ENCODE measurements at regions not wholly inside any gene's neighbourhood (a gene's known extent, or its start where the extent isn't known, plus 50 kb on each side); places are given as distances from the start of the nearest gene placed in this dataset.

DNA sequence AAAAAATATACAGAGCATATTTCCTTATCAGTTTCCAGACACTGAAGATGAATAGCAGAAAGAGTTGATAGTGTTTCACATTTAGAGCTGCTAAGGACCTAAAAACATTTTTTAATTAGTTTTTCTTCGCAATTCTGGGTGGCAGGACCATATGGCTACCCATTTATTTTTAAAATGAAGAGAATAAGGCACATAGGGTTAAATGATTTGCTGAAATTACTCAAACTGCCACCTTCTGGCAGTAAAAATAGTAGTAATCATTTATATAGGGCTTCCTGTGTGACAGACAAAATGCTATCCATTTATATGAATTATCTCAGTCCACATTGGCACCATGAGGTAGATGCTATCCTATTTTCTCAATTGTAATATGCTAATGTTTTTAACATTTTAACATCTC, 108.6 kb upstream of the CCDC196 start:
- DNase-seq: no peak

DNA sequence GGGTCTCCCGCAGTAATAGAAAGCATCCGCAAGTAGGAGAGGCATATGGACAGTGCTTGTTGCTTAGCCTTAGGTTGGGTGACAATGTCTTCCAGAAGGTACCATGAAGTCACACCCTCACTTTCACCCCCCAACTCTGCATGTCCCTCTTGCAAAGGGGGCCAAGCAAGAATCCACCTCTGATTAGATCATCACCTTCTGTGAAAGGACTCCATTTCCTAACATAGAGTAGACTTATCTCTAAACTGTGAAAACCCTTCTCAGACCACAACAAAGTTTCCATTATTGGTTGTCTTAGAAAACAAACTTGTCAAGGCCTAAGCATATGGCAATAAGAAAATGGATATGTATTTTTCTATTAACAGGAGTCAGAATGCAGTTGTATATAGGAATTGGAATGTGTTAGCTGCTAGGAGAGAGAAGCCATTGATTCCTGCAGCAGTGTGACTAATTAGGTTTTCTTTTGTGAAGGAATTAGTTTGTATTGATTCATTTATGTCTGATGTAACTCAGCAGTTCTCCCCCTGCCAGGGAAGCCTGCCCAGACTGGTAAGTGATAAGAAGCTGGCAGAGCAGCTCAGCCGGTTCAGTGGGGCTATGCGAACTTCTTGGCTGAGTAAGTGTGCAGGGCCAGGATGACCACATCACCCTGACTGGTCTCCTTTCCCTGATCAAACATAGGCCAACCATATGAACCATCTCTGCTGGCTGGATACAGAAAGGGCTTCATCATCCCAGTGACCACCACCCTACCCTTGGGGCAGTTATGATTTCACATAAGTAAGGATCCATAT, 107.3 kb upstream of the CCDC196 start:
- no peak for DNase-seq

DNA sequence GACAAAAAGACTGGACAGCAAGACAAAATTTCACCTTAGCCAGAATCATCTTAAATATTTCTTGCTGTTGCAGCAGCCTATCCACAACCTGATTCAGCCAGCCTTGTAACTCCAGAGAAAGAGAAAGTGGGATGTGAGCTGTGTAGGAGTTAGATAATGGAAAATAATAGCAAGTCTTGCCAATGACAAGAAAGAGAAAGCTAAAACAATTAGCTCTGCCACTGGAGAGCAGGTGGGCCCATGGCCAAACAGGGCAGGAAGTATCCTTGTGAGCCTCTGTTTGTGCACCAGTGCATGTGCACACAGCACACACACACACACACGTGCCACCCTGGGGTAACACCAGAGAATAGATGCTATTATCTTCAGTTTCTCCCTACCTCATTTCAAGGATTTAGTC, 106.0 kb upstream of the CCDC196 start:
- DNase-seq: no peak

DNA sequence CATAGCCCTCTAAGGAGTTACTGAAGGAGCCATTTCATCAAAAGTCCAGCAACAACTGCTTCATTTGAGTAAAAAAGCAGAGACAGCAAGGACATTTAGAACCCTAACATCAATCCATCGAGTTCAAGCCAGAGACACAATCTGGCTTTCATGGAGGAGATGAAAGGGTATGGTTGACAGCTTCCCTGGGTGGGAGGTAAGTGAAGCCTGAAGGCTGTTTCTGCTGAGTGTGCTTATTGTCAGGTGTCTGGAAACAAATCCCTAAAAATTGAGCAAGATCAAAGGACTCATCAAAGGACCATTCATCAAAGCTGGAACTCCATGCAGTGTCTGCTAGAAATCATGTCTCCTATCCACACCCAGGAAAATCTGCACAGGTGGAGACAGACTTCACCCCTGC, 104.4 kb upstream of the CCDC196 start:
- no peak for DNase-seq

DNA sequence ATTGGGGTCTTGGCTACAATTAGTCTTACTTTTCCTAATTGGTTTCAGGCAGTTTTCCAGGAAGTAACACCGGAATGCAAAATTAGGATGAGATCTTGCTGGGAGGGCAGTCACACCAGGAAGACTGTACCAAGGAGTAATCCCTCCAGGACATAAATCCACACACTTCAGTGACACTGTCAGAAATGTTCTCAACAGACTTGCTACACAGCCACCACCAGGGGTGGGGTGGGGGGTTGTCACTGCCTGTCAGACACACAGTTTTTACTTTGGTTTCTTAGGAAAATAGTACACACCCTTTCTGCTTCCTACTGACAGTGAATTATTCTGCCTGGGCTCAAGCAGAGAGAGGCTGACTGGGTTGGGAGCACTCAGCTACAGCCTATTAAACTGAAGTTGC, 102.9 kb upstream of the CCDC196 start:
- no peak for DNase-seq

DNA sequence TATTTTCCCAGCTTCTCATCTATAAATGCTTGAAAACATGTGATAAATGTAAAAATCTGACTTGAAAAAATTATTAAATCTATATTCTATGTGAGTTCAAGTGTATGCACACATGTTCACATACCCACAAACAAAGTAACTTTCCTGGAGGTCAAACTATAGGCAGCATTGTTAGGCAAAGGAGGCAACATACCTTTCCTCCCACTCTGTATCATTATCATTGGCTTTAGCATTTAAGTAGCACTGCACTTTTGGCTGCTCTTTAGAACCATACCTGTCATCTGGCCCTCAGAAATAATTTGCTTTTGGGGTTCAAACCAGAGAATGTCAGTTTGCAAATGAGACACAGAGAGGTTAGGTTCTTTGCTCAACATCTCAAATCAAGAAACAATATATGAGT, 102.4 kb upstream of the CCDC196 start:
- no peak for DNase-seq

DNA sequence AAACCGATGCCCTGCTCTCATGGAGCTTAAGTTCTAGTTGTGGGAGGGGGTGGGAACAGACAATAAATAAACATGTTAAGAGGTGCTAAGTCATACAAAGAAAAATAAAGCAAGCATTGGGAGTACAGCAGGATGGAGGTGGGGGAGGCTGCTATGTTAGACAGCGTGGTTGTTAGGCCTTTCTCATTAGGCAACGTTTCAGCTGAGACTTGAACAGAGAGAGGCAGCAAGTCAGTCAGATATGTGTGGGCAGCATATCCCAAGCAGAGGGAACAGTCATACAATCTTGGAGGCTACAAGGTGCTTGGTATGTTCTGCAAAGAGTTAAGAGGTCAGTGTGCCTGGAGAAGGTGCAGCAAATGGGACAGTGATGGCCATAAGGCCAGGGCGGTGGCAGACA, 97.7 kb upstream of the CCDC196 start:
- no peak for DNase-seq

DNA sequence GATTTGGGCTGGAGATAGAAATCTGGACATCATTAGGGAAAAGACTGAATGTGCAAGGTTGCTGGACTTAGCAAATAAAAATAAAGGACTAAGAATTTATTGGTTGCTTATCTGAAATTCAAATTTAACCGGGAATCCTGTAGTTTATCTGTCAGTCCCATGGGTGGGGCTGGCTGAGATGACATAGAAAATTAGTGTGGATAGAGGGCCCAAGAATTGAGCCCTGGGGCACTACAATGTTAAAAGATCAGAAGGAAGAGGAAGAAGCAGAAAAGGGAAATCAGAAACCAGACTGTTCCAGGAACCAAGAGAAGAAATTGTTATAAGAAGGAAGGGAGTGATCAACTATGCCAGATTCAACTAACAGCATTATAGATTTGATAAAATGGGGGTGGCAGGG, 96.7 kb upstream of the CCDC196 start:
- DNase-seq: no peak

DNA sequence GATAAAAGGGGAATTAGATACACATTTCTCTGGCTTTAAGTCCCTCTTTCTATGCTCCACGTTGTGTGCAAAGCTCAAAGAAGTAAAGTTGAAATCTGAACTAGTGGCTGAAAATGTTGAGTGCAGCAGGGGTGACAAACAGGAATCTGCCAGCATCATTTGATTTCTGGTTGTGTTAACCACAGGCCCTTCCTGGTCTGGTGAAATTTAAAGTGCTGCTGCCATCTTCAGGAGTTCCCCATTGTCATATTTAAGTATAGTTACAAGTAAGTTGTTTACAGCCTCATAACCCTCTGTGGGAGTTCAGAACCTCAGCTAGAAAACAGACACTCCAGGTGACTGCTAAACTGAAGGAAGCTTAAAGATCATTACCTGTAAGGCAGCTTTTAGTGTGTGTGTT, 90.9 kb upstream of the CCDC196 start:
- no peak for DNase-seq

DNA sequence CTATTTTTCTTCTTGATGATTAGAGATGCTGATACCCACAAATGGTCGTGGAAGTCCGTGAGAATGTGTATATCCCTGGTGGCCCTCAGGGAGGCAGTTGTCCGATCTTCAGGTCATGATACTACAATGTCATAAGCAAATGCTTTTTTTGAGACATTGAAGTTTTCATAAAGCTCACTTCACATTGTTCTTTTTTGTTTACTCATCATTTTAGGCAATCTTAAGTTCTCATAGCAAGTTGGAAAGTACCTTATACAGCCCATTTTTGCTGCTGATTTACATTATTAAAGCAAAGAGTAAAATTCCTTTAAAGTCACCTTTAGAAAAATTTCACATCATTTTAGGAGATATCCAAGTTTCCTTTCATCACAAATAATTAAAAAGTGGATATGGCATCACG, 90.0 kb upstream of the CCDC196 start:
- DNase-seq: no peak

DNA sequence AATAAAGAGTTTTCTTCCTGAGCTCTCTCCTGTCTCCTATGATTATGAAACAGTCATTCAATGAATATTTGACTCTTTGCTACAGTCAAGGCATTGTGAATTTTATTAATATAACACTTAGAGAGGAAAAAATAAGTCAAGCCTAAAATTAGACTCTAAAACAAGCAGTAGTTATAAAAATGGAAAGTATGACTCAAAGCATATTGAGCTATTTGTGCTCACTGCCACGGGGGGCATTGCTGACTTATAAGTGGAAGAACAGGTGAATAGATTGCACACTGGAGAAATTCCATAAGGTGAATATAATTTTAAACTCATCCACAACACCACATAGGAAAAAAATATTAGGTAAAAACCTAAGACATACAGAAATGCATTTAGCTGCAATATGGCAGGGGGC, 87.7 kb upstream of the CCDC196 start:
- no peak for DNase-seq

DNA sequence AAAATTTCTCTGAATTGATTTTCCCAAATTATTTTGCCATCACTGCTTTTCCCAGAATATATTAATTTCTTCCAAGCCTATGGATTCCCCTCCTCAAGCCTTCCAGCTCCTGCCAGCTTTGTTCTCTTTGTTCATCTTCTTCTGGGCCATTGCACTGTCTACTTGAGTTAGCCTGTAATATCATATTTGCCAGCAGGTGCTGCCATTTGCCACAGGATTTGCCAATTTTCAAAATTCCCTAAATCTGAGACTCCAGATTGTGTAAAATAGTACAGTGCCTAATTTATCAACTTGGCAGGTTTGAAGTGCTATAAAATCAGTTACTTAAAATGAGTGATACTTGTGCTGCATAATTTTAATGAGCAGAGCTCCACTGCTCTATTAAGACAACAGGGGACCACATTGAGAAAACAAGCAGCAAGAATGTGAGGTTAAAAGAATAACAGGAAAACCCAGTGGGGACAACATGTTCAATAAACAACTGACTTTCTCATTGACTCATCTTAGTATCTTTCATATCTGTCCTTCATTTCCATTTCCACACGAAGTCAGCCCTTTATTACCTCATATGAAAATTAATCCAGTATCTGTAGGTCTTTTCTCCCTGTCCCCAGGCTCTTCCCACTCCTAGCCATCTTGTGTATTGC, 84.6 kb upstream of the CCDC196 start:
- DNase-seq: no peak

DNA sequence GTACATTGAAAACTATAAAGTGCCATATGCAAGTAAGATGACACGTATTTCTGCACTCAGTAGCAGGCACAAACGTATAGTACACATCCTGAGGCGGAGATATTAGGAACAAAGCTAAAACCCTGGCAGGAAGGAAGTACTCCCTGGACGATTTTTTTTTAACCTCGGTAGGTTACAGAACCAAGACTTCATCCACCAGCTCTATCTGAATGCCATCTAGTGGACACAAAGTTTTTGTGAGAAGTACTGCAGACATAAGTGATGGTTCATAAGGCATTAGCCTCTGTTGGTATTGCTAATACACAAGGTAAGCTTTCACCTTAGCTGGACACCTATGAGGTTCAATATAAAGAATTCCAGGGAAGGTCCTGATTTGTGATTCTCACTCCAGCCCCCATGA, 83.0 kb upstream of the CCDC196 start:
- DNase-seq: peak; percentile 26

DNA sequence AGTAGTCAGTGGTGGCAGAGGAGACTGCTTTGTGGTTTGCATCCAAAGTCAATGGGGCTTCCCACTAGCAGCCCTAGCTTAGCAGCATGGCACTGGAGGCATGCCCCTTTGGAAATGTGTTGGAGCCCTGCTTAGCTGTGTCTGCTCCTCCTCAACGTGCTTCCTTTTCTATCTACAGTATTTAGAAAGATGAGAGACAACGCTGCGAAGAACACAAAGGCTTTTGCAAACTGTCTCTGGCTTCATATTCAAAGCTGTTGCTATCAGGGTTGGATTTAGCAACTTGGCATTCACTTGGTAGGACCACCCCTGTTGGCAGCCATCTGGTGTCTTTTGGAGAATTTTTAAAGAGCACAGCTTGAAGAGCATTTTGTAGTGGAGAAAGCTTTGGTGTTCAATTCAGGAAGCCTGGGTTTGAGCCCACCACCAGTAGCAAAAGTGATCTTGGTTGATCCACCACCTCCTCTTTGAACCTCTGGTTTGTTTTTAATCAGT, 82.1 kb upstream of the CCDC196 start:
- DNase-seq: no peak

DNA sequence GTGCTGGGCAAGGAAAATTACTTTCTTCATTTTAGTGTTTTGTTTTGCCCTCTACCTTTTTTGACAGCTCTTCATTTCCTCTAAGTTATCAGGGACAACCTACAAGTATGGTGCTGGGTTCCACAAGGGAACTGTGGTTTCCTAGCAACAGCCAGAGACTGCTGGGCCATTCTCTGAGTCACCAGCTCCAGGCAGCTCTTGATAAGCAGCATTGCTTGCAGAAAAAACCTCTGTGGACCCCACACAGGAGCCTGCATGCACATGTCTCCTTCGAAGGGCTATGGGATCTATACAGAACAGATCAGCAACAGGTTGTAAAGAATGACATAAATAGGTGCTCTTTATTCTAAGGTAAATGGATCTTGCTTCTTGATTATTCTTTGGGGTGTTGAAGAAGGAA, 81.0 kb upstream of the CCDC196 start:
- DNase-seq: peak; percentile 35

DNA sequence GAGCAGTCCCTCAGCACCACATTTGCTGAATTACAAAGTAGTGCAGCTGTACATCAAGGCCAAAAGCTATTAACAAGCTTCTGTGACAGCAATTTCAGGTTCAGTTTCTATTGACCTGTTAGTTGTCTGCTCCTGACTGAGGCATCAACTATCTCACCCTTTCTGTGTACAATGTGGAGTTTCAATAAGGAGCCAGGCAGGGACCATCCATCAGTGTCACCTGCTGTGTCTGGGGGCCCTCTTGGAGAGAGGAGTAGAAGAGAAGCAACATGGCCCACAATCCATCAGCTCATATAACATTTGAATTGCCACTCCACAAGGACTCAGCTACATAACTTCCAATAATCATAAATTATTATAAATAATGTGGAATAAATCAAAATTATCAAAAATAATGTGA, 72.3 kb upstream of the CCDC196 start:
- no peak for DNase-seq

DNA sequence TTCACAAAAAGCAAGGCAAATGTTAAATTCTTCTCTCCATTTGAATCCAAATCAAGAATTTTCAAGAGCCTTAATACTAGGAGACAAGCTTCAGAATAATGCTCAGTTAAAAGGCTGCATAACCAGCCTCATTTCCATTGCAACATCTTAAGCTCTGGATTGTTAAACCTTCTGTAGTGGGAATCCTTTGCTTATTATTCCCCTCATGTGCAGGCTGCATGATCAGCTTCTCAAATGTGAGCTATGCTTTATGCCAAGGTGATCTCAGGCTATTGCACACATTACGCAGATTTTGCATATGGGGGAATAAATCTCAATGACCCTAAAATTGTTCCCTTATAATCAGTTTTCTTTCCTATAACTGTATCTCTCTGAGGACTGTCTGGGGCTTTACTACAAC, 71.7 kb upstream of the CCDC196 start:
- DNase-seq: no peak

DNA sequence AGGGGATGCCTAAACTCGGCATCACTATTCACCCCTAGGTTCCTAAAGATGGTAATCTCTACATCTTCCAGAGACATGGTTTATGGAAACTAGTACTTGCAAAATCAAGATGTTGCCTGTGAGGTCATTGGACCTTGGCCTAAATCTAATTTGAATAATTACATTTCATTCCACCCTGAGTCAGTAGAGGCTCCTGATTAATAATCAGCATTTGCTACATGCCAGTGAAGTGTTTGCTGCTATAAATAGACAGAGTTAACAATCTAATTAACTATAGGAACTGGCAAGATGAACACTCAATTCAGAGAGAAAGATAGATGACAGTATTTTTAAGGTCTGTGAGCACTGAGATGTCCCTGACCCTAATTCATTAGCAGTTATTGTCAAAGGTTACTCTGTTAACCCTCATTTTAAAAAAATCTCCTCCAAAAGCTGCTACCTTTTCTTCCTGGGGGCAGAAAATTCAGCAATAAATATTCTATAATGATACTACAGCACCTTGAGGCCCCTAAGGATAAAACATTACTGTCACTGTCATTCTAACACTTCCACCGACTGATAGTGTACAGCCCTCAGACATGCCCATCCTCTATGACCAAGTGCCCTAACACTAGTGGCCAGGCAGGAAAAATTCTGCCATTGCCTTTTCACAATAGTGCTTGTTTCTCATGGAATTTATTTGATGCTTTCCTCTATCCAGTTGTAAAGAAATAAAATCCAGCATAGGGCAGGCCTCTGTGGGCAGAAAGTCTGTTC, 65.7 kb upstream of the CCDC196 start:
- DNase-seq: no peak

DNA sequence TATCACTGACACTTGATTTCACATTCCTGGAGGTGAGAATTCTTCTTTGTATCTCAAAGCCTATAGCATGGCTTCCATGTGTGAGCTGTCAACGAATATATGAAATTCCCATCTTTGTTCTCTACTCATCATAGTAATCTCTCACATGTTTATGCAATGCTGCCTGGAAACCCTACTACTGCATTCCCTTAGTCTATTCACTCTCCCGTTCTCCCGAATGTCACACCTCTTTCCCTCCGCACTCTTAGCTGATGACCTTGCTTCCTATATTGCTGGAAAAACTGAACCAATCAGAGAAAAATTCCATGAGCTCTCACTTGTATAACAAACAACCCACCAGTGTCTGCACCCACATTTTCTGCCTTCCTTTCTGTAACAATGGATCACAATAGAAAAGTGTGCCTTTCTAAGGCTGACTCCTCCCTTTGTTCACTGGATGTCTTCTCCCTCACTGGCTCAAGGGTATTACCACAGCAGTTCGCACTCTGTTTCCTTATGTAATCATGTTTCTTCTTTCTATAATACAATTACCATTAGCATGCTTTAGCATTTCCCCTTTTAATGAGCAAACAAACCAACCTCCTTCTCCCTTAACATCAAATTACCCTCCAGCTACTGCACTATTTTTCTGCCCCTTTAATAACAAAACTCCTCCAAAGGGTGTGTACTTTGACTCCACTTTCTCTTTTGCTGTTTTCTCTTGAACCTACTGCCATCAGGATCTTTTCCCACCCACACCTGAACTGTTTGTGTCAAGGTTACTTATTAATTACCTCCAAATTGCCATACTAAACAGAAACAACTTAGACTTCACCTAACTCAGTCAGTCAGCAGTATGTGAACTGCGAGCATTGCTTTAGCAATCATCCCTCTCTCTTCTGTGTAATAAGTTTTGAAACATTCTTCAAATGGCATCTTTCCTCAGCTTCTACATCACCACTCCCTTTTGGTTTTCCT, 63.9 kb upstream of the CCDC196 start:
- no peak for DNase-seq

DNA sequence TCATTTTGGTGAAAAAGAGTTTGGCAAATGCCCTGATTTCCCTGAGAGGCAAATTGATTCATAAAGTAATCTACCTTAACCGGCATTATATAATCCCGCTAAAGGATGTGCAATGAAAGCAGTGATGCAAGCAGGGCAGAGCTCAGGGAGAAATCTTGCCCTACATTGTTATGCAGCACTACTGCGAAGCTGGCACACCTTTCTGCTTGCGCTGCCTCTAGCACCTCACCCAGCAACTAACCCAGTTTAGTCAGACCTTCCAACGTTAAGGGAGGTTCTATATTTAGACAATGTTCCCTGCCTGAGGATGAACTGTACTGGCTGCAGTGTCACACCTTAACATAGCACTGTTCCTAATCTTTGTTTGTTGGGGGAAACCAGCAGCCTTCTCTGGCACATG, 60.8 kb upstream of the CCDC196 start:
- DNase-seq: no peak

DNA sequence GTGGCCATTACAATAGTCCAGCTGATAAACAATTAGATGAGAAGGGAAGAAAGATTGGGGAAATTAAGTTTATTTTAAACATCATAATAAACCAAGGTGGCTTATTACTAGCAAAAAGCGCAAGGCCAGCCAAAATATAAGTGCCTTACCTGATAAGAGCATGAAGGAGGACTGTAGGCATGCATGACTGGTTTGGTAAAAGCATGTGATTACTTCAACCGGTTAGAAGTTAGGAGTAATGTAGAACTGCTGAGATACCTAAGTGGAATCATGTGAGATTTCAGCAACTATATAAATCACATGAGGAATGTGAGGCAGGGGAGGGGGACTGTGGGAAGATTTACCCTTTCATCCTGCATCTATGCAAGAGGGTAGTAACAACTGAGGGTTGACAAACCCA, 59.7 kb upstream of the CCDC196 start:
- DNase-seq: no peak

DNA sequence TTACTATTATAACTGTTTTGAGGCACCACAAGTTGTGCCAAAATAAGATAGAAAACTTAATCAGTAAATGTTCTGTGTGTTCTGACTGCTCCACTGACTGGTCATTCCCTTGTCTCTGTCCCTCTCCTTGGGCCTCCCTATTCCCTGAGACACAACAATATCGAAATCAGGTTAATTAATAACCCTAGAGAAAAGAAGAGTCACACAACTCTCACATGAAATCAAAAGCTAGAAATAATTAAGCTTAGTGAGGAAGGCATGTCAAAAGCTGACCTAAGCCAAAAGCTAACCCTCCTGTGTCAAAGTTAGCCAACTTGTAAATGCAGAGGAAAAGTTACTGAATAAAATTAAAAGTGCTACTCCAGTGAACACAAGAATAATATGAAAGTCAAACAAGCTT, 53.8 kb upstream of the CCDC196 start:
- DNase-seq: no peak

DNA sequence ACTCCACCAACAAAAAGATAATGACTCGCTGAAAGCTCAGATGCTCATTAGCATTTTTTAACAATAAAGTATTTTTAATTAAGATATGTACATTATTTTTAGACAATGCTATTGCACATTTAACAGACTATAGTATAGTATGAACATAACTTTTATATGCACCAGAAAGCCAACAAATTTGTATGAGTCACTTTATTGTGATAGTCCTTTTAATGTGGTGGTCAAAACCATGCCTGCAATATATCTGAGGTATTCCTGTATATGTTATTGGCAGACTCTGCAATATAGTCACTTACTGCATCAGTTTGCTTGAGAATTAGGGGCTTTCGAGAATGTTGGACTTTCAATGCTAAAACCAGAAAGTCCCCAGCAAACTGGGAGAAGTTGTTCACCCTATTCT, 51.7 kb upstream of the CCDC196 start:
- no peak for DNase-seq

Data from fibroblast of skin of back (primary cell).